ENCODE measurements at regions not wholly inside any gene's neighbourhood (a gene's known extent, or its start where the extent isn't known, plus 50 kb on each side); places are given as distances from the start of the nearest gene placed in this dataset.

DNA sequence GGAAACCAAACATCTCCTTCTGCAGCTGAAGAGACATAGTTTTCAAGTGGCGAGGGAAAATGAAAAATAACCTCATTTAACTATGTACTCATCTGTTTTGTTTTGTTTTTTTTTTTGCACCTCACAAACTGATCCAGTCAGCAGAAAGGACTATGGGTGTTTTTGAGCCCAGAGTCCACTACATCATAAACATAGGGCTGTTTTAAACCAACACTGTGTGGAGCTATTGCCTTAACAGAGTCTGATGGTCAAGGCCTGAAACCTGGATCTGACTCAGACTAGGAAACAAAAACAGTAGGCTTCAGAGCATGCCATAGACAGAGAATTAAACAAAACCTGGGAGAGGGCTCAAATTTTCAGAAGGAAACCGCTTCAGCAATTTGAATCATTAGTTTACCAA is 99.3 kb upstream of the FSHB start:
- Histone ChIP-seq H3K36me3 (no peaks in the 10 kb centered on the region), H3K4me1 (peaks cover 0 to 7% (median 0%) of the 10 kb centered on the region in 4 donors), H3K4me3 (no peak overlapping the region), H3K27ac (no peak overlapping the region), H3K9me3 (no peaks in the 10 kb centered on the region), H3K27me3 (no peaks in the 10 kb centered on the region)
- TF ChIP-seq, protein P1, sequence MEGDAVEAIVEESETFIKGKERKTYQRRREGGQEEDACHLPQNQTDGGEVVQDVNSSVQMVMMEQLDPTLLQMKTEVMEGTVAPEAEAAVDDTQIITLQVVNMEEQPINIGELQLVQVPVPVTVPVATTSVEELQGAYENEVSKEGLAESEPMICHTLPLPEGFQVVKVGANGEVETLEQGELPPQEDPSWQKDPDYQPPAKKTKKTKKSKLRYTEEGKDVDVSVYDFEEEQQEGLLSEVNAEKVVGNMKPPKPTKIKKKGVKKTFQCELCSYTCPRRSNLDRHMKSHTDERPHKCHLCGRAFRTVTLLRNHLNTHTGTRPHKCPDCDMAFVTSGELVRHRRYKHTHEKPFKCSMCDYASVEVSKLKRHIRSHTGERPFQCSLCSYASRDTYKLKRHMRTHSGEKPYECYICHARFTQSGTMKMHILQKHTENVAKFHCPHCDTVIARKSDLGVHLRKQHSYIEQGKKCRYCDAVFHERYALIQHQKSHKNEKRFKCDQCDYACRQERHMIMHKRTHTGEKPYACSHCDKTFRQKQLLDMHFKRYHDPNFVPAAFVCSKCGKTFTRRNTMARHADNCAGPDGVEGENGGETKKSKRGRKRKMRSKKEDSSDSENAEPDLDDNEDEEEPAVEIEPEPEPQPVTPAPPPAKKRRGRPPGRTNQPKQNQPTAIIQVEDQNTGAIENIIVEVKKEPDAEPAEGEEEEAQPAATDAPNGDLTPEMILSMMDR (IDR thresholded peaks at IDR 0.05): no peak
- no peak for DNase-seq
- intact Hi-C loops (cut with DNase I; ENCODE audit: low total_unique reads): no loop called here

DNA sequence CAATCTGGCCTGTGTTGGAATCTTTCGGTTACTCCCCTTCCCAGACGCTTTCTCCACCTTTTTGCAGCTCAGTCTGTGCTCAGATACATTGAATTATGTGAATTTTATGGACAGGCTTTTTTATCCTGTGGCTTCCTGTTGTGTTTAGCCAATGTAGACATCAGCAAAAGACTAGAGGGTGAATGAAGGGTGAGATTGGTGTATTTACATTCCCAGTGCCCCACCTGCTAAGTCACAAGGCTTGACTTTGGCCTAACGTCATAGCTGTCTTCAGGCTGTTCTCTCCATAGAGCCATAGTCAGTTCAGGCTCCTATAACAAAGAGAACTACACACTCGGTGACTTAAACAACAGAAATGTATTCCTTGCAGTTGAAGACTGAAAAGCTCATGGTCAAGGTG is 97.5 kb upstream of the FSHB start:
- Histone ChIP-seq H3K36me3 (no peaks in the 10 kb centered on the region), H3K27me3 (no peaks in the 10 kb centered on the region), H3K4me1 (peaks cover 0 to 7% (median 0%) of the 10 kb centered on the region in 4 donors), H3K4me3 (no peak overlapping the region), H3K9me3 (no peaks in the 10 kb centered on the region), H3K27ac (no peak overlapping the region)
- TF ChIP-seq, protein P1 (IDR thresholded peaks at IDR 0.05): no peak
- no peak for DNase-seq
- intact Hi-C loops (cut with DNase I; ENCODE audit: low total_unique reads): no loop called here

DNA sequence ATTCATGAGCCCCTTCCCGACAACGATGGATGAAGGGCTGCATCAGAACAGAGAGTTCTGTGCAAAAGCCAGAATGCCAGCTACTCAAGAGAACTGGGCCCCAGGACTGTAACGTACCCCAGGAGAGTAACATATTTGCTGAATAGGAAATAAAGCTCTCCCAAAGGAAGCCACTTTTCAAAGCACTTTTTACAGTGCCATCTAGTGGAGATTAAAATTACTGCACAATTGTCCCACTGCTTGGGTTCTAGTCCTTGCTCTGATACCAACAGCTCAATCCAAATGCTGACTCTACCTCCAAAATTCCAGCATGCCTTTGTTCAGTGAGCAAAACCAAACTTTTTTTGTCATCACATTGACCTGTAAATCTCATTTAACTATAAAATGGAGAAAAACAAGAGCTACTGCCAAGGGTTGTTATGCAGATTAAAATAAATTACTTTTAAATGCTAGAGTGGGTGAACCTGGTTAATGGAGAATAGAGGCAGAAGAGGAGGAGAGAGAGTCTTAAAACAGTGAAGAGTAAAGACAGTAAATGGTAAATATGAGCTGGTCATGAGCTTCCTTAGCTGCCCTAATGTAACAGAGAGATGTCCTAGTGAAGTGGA is 87.6 kb upstream of the FSHB start:
- Histone ChIP-seq H3K4me1 (no peaks in the 10 kb centered on the region), H3K27ac (no peak overlapping the region), H3K36me3 (no peaks in the 10 kb centered on the region), H3K4me3 (no peak overlapping the region), H3K27me3 (no peaks in the 10 kb centered on the region), H3K9me3 (no peaks in the 10 kb centered on the region)
- TF ChIP-seq, protein P1 (IDR thresholded peaks at IDR 0.05): peak; percentile 30 to 65
- intact Hi-C loops (cut with DNase I; ENCODE audit: low total_unique reads): no loop called here
- no peak for DNase-seq

DNA sequence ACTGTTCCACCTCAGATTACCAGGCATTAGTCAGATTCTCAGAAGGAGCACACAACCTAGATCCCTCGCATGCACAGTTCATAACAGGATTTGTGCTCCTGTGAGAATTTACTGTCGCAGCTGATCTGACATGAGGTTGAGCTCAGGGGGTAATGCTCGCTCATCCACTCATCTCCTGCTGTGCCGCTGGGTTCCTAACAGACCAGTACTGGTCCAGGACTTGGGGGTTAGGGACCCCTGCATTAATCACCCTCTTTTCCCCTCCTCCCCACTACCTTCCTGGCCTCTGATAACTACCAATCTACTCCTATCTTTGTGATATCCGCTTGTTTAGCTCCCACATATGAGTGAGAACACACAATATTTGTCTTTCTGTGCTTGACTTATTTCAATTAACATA is 83.5 kb upstream of the FSHB start:
- TF ChIP-seq, protein P1 (IDR thresholded peaks at IDR 0.05): no peak
- intact Hi-C loops (cut with DNase I; ENCODE audit: low total_unique reads): no loop called here
- H3K4me1 ChIP-seq: peaks cover 0 to 10% (median 3%) of the 10 kb centered on the region in 4 donors
- H3K4me3 ChIP-seq: no peak overlapping the region
- no peaks in the 10 kb centered on the region for H3K36me3 ChIP-seq
- no peaks in the 10 kb centered on the region for H3K27me3 ChIP-seq
- H3K9me3 ChIP-seq: no peaks in the 10 kb centered on the region
- no peak for DNase-seq
- no peak overlapping the region for H3K27ac ChIP-seq

DNA sequence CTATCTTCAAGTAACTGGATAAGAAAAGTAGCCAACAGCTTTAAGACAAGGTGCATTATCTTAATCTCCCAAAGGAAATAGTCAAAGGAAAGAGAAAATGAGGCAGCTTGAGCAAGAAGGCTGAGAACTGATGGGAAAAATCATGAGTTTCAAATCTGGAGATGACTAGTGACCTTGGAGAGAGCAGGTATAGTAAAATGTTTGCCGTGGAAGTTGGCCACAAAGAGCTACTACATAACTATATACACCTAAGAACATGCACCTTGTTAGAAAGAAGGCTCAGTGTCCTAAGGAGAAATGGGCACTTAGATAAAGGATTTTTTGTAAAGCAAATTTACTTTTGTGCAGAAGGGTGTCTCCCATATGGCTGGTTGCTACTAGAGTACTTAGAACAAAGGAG is 80.8 kb upstream of the FSHB start:
- H3K27ac ChIP-seq: no peak overlapping the region
- DNase-seq: no peak
- no peaks in the 10 kb centered on the region for H3K27me3 ChIP-seq
- TF ChIP-seq, protein P1 (IDR thresholded peaks at IDR 0.05): no peak
- H3K4me1 ChIP-seq: peaks cover 0 to 10% (median 3%) of the 10 kb centered on the region in 4 donors
- intact Hi-C loops (cut with DNase I; ENCODE audit: low total_unique reads): no loop called here
- no peaks in the 10 kb centered on the region for H3K9me3 ChIP-seq
- H3K36me3 ChIP-seq: no peaks in the 10 kb centered on the region
- no peak overlapping the region for H3K4me3 ChIP-seq

DNA sequence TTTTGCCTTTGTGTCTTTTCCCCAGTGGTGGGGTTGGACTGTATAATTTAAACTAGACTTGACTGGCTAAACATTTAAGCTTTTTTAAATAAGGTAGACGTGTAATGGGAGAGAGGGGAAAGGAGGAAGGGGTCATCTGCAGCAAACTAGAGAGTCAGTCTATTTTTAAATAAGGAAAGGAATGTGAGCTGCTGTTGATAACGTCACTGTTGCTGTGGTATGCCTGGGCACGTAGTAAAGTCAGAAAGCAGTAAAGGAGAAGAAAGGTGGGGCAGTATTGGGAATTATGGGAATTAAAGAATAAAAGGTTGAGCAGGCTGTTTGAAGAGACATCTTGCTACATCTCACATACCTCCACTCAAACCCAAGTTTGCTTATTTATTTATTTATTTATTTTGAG is 80.4 kb upstream of the FSHB start:
- peaks cover 0 to 10% (median 3%) of the 10 kb centered on the region in 4 donors for H3K4me1 ChIP-seq
- no peak for DNase-seq
- no peaks in the 10 kb centered on the region for H3K27me3 ChIP-seq
- TF ChIP-seq, protein P1 (IDR thresholded peaks at IDR 0.05): no peak
- H3K4me3 ChIP-seq: no peak overlapping the region
- H3K27ac ChIP-seq: no peak overlapping the region
- intact Hi-C loops (cut with DNase I; ENCODE audit: low total_unique reads): no loop called here
- H3K9me3 ChIP-seq: no peaks in the 10 kb centered on the region
- no peaks in the 10 kb centered on the region for H3K36me3 ChIP-seq

Data from tibial artery (tissue), 4 donors.